OCI-LY7 (cell line): ENCODE measurements at regions not wholly inside any gene's neighbourhood (a gene's known extent, or its start where the extent isn't known, plus 50 kb on each side); places are given as distances from the start of the nearest gene placed in this dataset.

Experiments
- CTCF ChIP-seq: fragments of 200-600 bp; sonication (generic); conservative IDR thresholded peaks from 2 replicates; pipeline ENCODE4 v1.5.1; 2014; ENCODE audit warnings: mild to moderate bottlenecking, antibody characterized with exemption, low read length, moderate library complexity, mixed read lengths
- EZH2phosphoT487 ChIP-seq: fragments of 200-600 bp; sonication (generic); IDR thresholded peaks from 2 replicates; pipeline ENCODE4 v1.6.1; 2018; ENCODE audit warnings: low read depth, borderline replicate concordance, mild to moderate bottlenecking, mixed run types, antibody characterized with exemption, low read length, moderate library complexity, mixed read lengths

- TF ChIP-seq CTCF (no peak), EZH2phosphoT487 (no peak)
Measured at GRCh38 chr1:5367306-5367705, 624.9 kb downstream of the NPHP4 start.
